ENCODE measurements at regions not wholly inside any gene's neighbourhood (a gene's known extent, or its start where the extent isn't known, plus 50 kb on each side); places are given as distances from the start of the nearest gene placed in this dataset.
A peak's percentile ranks its signal among the peaks of the same experiment; 100 is the strongest.

DNA sequence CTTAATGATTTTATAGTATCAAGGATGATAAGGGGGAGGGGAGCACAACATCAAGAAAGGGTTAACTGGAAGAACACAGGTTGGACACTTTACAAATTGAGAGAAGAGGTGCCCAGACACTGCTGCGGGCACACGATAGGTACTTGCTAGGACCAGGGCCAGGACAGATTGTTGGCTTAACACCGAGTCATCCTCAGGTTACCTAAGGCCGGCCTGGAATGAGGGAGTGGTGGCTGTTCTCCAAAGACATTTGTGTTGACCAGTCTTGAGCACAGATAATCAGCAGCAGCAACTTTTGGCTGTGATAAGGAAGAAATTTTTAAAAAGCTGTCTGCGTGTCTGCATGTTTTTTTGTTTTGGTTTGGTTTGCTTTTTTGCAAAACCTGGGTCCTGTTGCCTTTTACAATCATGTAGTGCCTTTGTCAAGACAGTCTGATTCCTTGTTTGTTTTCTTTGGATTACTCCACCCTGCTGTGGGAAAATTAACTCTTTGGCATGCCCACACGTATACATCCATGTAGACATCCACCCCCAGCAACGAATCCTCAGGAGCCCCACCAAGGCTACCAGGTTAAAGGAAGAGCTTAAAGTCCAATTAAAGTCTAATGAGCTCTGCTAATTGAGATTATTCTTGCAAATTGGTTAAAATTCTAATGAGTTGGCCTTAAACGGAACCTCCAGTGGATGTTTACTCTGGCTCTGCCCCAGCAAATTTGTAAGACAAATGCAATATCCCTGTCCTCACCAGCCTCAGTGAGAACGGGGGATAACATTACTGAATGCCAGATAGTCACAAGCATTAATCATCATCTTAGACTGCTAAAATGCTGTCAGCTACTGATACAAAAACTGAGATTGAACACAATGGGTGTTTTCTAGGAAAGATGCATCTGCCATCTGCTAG is 382.3 kb downstream of the ACTL7B start:
- Mint-ChIP-seq H3K4me3 (no peak overlapping the region), H3K27me3 (ENCODE audit: low read depth in 3 of 3) (peaks cover 0 to 3% (median 2%) of the 10 kb centered on the region in 3 donors), H3K9me3 (peaks cover 0 to 4% (median 3%) of the 10 kb centered on the region in 7 donors), H3K4me1 (peaks cover 19% of the 10 kb centered on the region), H3K27ac (peak overlapping the region in 1 of 7 donors; percentile 36), H3K36me3 (no peaks in the 10 kb centered on the region)
- Histone ChIP-seq H3K79me2 (ENCODE audit: insufficient read depth, low read length) (no peaks in the 10 kb centered on the region), H3K27ac (ENCODE audit: low read depth in 1 of 2, low read length in 2 of 2) (no peak overlapping the region), H3K4me2 (replicated peaks; ENCODE audit: extremely low read depth, low read length, poor library complexity, severe bottlenecking) (no peak overlapping the region), H3K36me3 (replicated peaks in 1 of 2; ENCODE audit: control insufficient read depth in 1 of 2, insufficient read depth in 2 of 2, low read length in 2 of 2) (no peaks in the 10 kb centered on the region), H3K9ac (ENCODE audit: insufficient read depth, low read length, poor library complexity, severe bottlenecking) (no peak overlapping the region), H4K20me1 (ENCODE audit: insufficient read depth, low read length) (no peaks in the 10 kb centered on the region), H3K27me3 (ENCODE audit: control insufficient read depth in 2 of 2, insufficient read depth in 2 of 2, low read length in 2 of 2) (no peaks in the 10 kb centered on the region), H3K4me3 (replicated peaks in 1 of 3; ENCODE audit: low read depth in 2 of 3, low read length in 3 of 3) (no peak overlapping the region), H3K9me3 (replicated peaks in 1 of 2; ENCODE audit: control insufficient read depth in 1 of 2, insufficient read depth in 1 of 2, low read length in 2 of 2) (no peaks in the 10 kb centered on the region), H2AFZ (ENCODE audit: insufficient read depth, low read depth, low read length, poor library complexity, severe bottlenecking) (no peak overlapping the region), H3K4me1 (ENCODE audit: control insufficient read depth in 1 of 2, insufficient read depth in 2 of 2, low read length in 2 of 2) (peaks cover 18% of the 10 kb centered on the region in 2 donors)
- WGBS (ENCODE audit: insufficient coverage): 92% methylated on average over 4 of the region's 9 CpGs
- DNase-seq: no peak
- TF ChIP-seq, protein P1, sequence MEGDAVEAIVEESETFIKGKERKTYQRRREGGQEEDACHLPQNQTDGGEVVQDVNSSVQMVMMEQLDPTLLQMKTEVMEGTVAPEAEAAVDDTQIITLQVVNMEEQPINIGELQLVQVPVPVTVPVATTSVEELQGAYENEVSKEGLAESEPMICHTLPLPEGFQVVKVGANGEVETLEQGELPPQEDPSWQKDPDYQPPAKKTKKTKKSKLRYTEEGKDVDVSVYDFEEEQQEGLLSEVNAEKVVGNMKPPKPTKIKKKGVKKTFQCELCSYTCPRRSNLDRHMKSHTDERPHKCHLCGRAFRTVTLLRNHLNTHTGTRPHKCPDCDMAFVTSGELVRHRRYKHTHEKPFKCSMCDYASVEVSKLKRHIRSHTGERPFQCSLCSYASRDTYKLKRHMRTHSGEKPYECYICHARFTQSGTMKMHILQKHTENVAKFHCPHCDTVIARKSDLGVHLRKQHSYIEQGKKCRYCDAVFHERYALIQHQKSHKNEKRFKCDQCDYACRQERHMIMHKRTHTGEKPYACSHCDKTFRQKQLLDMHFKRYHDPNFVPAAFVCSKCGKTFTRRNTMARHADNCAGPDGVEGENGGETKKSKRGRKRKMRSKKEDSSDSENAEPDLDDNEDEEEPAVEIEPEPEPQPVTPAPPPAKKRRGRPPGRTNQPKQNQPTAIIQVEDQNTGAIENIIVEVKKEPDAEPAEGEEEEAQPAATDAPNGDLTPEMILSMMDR (IDR thresholded peaks at IDR 0.05): no peak
- intact Hi-C loops (cut with micrococcal nuclease): no loop called here

DNA sequence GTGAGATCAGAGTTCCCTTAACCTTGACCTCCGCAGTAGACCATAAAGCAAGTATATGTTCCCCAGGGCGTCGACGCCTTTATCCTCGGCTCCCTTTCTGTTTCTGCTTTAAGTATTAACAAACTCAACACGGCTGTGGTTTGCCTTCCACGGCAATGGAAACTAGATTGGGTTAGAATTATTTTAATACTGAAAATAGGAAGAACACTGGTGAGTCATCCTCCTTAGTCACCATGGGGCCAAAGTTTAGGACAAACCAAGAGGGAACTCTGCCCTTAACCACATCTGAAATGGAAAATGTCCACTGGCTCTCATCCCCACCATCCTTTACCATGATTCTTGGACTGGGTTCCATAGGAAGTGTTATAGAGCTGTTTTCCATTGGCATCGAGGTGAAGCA is 386.1 kb downstream of the ACTL7B start:
- TF ChIP-seq, protein P1 (IDR thresholded peaks at IDR 0.05): no peak
- Mint-ChIP-seq H3K36me3 (no peaks in the 10 kb centered on the region), H3K27me3 (ENCODE audit: low read depth in 3 of 3) (peaks cover 0 to 10% (median 2%) of the 10 kb centered on the region in 3 donors), H3K9me3 (peaks cover 0 to 4% (median 3%) of the 10 kb centered on the region in 7 donors), H3K4me3 (peak overlapping the region in 1 of 2 donors; percentile 68), H3K4me1 (peaks cover 25% of the 10 kb centered on the region), H3K27ac (peak overlapping the region; percentile 79 to 95 (median 89))
- no peak overlapping the region for H3K9ac ChIP-seq (ENCODE audit: insufficient read depth, low read length, poor library complexity, severe bottlenecking)
- no peaks in the 10 kb centered on the region for H3K36me3 ChIP-seq (replicated peaks in 1 of 2; ENCODE audit: control insufficient read depth in 1 of 2, insufficient read depth in 2 of 2, low read length in 2 of 2)
- no peaks in the 10 kb centered on the region for H3K79me2 ChIP-seq (ENCODE audit: insufficient read depth, low read length)
- WGBS (ENCODE audit: insufficient coverage): 0% methylated on average over 1 of the region's 8 CpGs
- intact Hi-C loops (cut with micrococcal nuclease): loop anchor here in 1 of 2 donors (1.0 to 5.0 kb wide), 2 partner anchors 8 to 98 kb away; no protein-coding TSS in a partner anchor
- H3K4me1 ChIP-seq (ENCODE audit: control insufficient read depth in 1 of 2, insufficient read depth in 2 of 2, low read length in 2 of 2): peaks cover 20 to 21% of the 10 kb centered on the region in 2 donors
- no peak overlapping the region for H2AFZ ChIP-seq (ENCODE audit: insufficient read depth, low read depth, low read length, poor library complexity, severe bottlenecking)
- H3K27ac ChIP-seq (ENCODE audit: low read depth in 1 of 2, low read length in 2 of 2): peak overlapping the region; percentile 29 to 63
- no peaks in the 10 kb centered on the region for H4K20me1 ChIP-seq (ENCODE audit: insufficient read depth, low read length)
- no peaks in the 10 kb centered on the region for H3K27me3 ChIP-seq (ENCODE audit: control insufficient read depth in 2 of 2, insufficient read depth in 2 of 2, low read length in 2 of 2)
- H3K4me2 ChIP-seq (replicated peaks; ENCODE audit: extremely low read depth, low read length, poor library complexity, severe bottlenecking): peak overlapping the region; percentile 13
- no peaks in the 10 kb centered on the region for H3K9me3 ChIP-seq (replicated peaks in 1 of 2; ENCODE audit: control insufficient read depth in 1 of 2, insufficient read depth in 1 of 2, low read length in 2 of 2)
- DNase-seq: peak; percentile 79 to 84 (median 84)
- peak overlapping the region in 1 of 3 experiments; percentile 1 for H3K4me3 ChIP-seq (replicated peaks in 1 of 3; ENCODE audit: low read depth in 2 of 3, low read length in 3 of 3)

Data from CD14-positive monocyte (primary cell).